ENCODE measurements at regions not wholly inside any gene's neighbourhood (a gene's known extent, or its start where the extent isn't known, plus 50 kb on each side); places are given as distances from the start of the nearest gene placed in this dataset.
A peak's percentile ranks its signal among the peaks of the same experiment; 100 is the strongest.
"Not testable (repeated sequence)": the region's sequence is repeated elsewhere in the genome, so short reads cannot be mapped to it uniquely, and the experiment has no call there.

- H3K27me3 ChIP-seq (ENCODE audit: control insufficient read depth in 2 of 2, insufficient read depth in 2 of 2, low read length in 2 of 2); FAIRE-seq; ATAC-seq; H3K4me1 ChIP-seq (replicated peaks in 1 of 2; ENCODE audit: control insufficient read depth in 2 of 2, insufficient read depth in 2 of 2, low read length in 2 of 2); CTCF ChIA-PET (ENCODE audit: low intra/inter-chr PET ratio); H3K79me2 ChIP-seq (ENCODE audit: control insufficient read depth, insufficient read depth, low read length); POLR2A ChIA-PET; H3K9me3 ChIP-seq (replicated peaks; ENCODE audit: control insufficient read depth, insufficient read depth, low read depth, low read length); H3K4me3 ChIP-seq; H3K9me1 ChIP-seq (ENCODE audit: control insufficient read depth, insufficient read depth, low read length); intact Hi-C loops (cut with micrococcal nuclease); DNase-seq (ENCODE audit: extremely low read depth in 1 of 4, low spot score in 3 of 4); BruUV-seq (replicated peaks); H2AFZ ChIP-seq (ENCODE audit: low read depth, low read length); H3K4me2 ChIP-seq (ENCODE audit: insufficient read depth, low read length); H4K20me1 ChIP-seq (replicated peaks; ENCODE audit: control insufficient read depth, insufficient read depth, low read length); H3K36me3 ChIP-seq (ENCODE audit: control insufficient read depth, insufficient read depth, low read length); in situ Hi-C loops (cut with MboI); H3K27ac ChIP-seq (ENCODE audit: extremely low read depth, low read depth, low read length); H3K9ac ChIP-seq (ENCODE audit: insufficient read depth in 1 of 2, low read depth in 2 of 2, low read length in 2 of 2): not testable (repeated sequence)
- WGBS (ENCODE audit: insufficient coverage, low coverage, missing lambda C conversion rate) = 8% methylated on average over 3 of the region's 3 CpGs
- TF ChIP-seq ZNF449 (CRISPR knock-in tag; IDR thresholded peaks at IDR 0.05) (0 out of 2 replicates have a peak, but pooled peaks have one; percentile 31), MECOM (CRISPR knock-in tag; IDR thresholded peaks at IDR 0.05) (peak; percentile 41; the same call in 1 of the 2 replicates), GMEB1 (CRISPR knock-in tag; IDR thresholded peaks at IDR 0.05) (peak; percentile 42; the same call in 1 of the 2 replicates), CREB3 (tag; conservative IDR thresholded peaks at IDR 0.05; ENCODE audit: low read depth) (0 out of 2 replicates have a peak, but pooled peaks have one; percentile 28), ZNF766 (CRISPR knock-in tag; conservative IDR thresholded peaks at IDR 0.05) (peak; percentile 58; the same call in 1 of the 2 replicates), ZNF239 (CRISPR knock-in tag; IDR thresholded peaks at IDR 0.05) (peak; percentile 49; the same call in 1 of the 2 replicates), DDX20 (tag; IDR thresholded peaks at IDR 0.05; ENCODE audit: low read depth) (peak; percentile 35; the same call in 1 of the 2 replicates), KLF6 (CRISPR knock-in tag; IDR thresholded peaks at IDR 0.05; ENCODE audit: borderline replicate concordance) (peak; percentile 82; the same call in 1 of the 2 replicates), E2F3 (CRISPR knock-in tag; IDR thresholded peaks at IDR 0.05) (0 out of 2 replicates have a peak, but pooled peaks have one; percentile 33), PTRF (tag; IDR thresholded peaks at IDR 0.05) (0 out of 2 replicates have a peak, but pooled peaks have one; percentile 55), HIVEP1 (CRISPR knock-in tag; IDR thresholded peaks at IDR 0.05) (peak; percentile 46; the same call in 1 of the 2 replicates), ZNF583 (CRISPR knock-in tag; IDR thresholded peaks at IDR 0.05) (peak; percentile 35; the same call in 1 of the 2 replicates), TEAD1 (CRISPR knock-in tag; IDR thresholded peaks at IDR 0.05) (0 out of 4 replicates have a peak, but pooled peaks of 1 of the 2 experiments have one; percentile 48)
Measured at GRCh38 chr22:23439581-23439980, 140.5 kb downstream of the IGLL1 start.

Data from K562 (cell line).